Activated CD8-positive, alpha-beta memory T cell treated with anti-CD3 and anti-CD28 coated beads, Interleukin-2, amount 50 U/mL, for 1 hour (primary cell): ENCODE measurements at regions not wholly inside any gene's neighbourhood (a gene's known extent, or its start where the extent isn't known, plus 50 kb on each side); places are given as distances from the start of the nearest gene placed in this dataset.

ENCODE experiments used
- DNase-seq: peaks from one replicate; pipeline ENCODE4 v3.0.0-alpha.2; 2020; ENCODE audit errors: extremely low read depth

DNA sequence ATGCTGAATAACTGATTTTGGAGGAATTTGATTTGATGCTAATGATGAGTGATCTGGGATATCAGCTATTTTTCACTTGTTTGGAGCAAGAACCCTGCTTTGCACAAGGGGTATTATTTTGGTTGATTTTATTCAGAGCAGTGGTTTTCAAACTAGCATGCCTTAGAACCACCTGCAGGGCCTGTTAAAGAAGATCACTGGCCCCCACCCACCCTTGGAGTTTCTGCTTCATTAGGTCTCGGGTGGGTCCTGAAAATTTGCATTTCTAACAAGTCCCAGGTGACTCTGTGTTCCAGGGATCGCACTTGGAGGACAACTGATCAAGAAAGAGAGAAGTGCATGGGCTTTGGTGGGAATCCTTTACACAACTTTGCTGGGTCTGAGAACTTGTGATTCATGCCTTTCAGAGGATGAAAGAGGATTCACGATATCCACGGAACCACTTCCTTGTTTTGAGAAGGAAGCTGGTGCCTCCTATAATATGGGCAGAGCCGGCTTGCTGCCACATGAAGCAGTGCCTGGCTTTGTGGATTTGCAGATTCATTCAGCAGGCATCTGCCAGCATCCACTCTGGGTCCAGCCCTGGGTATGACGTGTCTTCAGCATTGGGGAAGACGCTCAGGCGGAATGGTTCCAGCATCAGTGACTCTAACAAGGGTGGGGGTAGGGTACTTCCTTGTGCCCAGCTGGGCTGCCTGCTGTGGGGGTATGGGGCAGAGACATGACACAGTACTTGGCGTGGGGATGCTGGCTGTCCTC lies 106.6 kb upstream of the PITX1 start:
- no peak for DNase-seq

DNA sequence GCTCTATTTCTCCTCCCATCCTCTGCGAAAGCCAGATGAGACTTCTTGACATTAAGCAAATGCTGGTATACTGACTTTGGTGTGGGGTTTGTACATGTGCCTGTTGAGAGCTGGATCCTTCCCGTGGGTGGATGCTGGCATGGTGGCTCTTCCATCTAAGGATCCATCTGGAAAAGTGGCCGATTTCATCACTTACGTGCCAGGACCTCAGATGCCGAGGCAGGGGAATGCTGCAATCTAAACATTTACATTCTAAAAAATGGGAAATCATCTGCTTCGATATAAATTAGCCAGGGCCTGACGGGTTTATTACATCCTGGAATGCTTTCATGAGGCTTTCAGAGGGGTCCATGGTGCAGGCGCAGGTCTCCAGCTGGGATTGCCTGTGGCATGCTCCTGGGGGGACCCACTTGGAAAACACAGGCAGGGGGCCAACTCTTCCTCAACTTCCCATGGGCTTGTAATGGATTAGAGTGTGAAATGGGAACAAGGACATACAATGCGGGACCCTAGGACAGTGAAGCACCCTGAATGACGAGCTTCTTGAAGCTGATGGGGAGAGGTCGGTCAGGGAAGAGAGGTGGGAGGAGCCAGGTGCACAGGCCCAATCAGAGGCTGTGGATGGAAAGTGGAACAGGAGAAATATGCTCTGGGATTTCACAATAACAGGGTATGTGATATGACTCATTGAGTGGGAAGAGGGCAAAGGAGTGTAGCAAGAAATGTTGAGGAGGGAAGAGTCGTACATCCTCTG lies 105.5 kb upstream of the PITX1 start:
- DNase-seq, result no peak

DNA sequence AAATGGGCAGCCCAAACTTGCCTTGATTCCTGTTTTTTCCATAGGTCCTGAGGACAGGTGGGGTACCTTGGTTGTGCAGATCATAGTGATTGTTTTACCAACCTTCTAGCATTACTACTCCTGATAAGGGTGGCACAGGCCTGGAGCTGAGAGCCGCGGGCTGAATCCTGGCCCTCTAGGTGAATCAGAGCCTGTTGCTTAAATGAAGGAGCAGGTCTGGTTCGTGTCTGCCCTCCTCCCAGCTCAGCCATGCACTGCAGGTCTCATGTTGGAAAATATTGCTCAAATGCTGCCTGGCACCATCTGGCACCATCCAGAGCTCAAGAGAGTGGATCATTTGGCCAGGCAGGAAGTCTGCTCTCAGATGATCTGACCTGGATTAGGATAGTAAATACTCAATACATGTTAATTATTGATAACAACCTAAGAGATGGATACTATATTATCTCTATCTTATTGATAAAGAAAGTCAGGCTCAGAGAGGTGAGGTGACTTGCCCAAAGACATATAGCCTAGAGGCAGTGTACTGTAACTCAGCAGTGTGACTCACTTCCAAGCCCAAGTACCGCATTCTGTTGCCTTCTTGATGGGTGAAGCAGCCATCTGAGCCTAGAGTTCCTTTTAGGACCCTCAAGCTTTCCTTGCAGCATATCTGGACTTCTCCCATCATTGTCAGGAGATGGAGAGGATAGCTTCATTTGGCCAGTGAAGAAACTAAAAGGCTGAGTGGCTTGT lies 104.3 kb upstream of the PITX1 start:
- DNase-seq, result no peak

DNA sequence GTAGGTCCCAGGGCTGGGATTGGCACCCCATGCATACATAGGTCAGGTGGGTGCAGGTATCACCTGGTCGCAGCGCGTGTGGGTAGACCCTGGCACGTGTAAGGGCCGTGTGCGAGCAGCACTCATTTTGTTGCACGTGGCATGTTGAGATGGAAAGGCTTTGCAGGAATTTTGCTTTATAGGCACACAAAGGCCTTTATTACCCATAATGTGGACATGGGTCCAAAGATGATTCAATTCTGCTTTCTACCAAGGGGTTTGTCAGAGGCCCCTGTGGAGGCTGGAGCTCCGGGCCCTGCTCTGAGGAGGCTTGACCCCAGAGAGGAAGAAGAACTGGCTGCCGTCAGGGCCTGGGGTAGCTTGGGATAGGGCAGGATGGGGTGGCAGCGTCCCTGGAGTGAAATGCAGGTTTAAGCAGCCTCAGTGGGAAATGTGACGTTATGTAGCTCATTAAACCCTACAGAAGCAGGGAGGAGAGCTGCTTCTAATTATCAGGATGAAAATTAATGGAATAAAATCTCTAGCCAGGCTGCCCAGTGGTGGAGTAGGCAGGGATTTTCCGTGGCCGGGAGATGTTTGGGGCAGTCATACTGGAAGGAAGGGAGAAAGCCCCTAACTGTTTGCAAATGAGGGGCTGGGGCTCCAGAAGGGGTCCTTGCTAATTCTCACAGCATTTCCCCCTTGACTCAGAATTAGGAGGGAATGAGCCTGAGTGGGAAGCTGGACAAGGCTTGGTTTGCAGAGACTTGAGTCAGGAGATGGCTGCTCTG lies 103.3 kb upstream of the PITX1 start:
- no peak for DNase-seq

DNA sequence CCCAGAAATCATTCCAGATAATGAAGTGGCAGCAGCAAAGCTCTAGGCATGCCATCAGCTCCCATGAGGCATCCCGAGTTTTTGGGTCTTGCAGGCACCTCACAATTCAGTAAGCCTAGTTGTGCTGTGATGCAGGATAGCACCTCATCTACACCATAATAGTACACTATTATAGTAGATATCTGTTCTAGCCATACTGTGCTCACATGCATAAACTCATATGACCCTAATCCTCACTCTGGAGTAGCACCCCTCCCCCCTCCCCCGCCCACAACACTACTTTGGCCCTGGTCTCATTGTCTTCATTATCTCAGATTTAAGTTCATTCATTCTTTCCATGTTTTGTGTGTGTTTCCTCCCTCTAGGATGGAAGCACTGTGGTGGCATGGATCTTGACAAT lies 102.5 kb upstream of the PITX1 start:
- DNase-seq, result no peak

DNA sequence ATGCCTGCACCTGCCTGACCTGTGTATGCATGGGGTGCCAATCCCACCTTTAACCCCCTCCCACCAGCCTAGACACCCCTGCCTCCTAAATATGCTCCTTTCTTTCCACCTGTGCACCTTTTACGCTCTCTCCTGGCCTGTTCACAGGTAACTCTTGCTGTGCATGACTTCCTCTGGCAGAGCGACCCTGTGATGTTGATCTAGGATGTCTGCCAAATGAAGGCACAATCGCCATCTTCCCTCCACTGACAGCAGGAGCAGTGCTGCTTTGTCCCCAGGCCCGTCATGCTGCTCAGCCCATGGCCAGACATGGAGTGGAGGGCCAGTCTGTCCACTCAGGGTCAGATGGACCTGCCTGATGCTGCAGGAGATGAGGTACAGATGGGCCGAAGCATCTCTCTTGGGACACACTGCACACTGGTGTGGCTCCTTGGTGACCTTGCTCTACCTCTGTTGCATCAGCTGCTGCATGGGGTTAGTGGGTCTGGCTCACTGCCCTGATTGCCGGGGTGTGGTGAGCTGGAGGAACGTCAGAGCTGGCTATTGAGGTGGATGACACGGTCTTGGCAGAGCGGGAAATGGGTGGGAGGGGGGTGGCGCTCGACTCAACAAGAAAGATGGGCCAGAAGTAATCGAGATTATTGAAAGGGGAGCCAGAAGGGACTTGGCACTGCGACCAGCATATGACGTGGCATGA lies 101.7 kb upstream of the PITX1 start:
- DNase-seq, result no peak

DNA sequence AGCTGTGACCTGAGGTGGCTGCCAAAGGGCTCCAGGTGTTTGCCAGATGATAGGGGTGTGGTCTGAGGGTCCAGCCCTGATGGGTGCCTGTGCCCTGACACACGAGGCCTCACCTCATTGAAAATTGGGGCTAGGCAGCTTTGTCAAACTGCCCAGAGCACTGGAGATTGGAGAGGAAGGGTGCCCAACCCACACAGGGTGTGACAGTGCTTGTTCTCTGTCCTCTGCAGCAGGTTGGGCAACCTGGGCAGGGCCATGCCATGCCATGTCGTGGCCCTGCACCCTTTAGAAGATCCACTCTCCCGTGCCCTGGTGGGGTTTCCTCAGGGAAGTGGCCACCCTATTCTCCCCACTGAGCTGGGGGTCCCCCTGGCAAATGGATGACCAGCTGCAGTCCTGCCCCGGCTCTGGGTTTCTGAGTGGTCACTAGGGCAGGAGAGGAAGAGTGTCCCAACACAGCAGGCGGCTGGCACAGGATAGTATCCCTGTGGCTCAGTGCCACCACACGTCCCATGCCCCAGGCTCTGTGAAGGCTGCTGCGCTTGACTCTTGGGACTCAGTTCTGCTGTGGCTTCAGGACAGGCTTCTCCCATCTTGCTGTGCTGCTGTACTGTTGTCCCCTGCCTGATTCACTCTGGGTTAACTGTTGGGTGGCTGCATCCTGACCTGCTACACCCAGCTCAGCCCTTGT lies 100.8 kb upstream of the PITX1 start:
- no peak for DNase-seq

DNA sequence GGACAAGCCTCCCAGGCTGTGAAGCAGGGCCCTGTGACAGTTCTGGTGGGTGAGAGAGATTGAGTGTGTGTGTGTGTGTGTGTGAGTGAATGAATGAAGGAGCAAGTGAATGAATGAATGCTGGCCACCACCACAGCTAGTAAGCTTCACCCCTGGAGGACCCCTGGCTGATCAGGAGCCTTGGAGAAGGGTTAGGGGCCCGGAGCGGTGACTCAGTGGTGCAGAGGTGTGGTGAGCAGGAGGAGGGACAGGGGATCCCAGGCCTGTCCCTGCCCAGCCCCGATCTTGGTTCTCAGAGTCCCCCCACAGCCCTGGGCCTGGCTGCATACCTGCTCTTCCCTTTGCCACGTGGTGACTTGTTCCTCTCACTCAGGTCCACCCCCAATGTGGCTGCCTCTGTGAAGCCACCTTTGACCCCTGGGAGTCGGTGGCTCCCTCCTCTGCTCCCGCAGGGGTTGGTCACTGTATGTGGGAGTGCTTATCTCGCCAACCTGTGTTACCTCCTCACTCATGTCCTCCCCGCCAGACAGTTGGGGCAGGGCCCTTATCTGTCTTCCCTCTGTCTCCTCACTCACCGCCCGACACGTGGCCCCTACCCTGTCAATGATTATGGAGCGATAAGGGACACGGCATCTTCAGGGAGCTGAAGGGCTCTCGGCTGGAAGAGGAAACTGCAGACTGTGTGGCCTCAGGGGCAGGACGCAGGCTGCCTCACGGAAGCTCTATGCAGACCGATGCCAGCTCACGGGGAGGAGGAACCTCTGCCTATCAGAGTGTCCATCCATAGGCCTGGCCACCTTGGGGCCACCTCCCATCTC lies 99.9 kb upstream of the PITX1 start:
- DNase-seq, result no peak

DNA sequence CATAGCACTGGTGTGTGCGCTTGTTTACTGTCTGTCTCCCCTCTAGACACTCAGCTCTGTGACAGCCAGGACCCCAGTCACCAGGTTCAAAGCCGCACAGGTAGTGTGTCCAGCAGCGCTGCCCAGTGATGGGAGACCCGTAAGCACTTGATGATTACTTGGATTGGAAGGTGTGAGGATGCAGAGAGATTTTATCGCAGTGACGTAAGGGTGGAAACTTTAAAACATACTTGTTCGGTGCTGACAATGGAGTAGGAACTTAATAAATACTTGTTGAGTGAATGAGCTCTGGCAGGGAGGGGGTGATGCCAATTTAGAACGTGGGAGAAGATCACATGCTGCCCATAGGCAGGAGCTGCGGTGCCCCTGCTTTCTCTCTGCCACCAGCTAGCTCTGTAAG lies 99.2 kb upstream of the PITX1 start:
- DNase-seq, result no peak

DNA sequence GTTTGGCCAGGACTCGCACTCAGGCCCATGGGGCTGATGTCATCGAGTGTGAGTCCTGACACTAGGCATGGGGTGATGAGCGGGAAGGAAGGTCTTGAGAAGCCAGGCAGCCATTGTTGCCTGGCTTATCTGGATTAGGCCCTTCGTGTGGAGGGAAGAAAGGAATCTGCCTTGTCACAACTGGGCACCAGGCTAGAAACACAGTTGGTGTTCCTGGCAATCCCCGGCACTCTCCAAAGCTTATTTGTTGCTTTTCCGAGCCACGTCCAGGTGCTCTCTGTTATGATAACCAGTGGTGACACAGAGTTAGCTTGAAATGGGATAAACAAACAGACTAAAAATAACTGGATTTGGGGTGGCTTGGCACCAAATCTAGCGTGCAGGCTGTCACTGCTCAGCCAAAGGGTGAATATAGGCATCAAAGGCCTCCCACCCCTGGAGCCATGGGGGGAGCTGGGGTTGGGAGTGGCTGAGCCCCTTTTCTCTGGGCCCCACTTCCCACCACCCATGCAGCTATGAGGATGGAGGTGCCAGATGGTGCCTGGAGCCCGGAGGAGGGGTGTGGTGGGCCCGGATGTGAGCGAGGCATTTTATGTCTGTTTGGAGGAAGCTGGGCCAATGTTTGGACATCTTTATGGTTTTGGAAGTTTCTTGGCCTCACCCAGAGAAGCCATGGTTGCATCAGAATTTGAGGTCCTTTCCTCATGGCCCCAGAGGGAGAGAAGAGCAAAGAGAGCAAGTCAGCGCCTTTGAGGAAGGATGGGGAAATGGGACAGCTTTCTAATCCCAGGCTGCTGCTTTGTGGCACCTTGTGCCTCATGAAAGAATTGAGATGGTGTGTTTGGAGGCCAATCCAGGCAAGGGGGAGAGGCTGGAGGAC lies 98.0 kb upstream of the PITX1 start:
- DNase-seq, result no peak

DNA sequence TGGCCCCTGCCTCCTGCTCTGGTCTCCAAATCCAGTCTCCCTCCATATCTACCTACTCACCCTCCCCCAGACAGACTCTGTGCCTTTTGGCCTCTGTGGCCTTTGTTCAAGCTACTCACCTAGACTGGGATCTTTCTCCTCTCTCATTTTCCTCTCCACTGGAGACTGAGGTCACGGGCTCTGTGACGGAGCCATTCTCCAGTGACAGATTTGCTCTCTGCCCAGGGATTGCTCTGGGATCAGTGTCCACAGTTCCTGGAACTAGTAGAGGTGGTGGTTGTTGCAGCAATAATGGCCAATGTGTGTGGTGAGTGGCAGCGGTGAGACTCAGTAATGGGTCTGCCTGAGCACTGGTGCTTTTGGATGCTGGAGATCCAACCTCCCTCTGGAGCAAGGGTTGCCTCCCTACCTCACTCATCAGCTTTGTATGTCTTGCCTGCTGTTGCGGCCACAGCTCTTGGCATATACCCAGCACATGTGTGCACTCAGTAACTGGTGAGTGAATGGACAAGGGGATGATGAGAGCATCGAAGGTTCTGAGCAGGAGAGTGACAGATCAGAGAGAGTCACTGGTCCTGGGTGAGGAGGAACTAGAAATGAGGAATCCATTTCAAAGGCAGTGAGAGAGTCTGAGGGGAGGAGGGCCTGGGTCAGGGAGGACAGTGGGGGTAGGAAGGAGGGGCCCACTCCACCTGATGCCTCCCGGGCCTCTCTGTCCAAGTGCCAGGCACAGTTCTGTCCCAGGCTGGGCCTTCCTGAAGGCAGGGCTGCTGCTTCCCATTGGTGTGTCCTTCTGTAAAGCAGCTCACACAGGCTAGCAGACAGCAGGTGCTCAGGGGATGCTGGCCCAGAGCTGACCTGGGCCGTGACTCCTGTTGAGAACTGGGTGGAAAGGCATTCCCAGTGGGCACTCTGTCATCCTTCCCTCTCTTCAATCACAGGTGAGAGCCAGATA lies 96.5 kb upstream of the PITX1 start:
- no peak for DNase-seq

DNA sequence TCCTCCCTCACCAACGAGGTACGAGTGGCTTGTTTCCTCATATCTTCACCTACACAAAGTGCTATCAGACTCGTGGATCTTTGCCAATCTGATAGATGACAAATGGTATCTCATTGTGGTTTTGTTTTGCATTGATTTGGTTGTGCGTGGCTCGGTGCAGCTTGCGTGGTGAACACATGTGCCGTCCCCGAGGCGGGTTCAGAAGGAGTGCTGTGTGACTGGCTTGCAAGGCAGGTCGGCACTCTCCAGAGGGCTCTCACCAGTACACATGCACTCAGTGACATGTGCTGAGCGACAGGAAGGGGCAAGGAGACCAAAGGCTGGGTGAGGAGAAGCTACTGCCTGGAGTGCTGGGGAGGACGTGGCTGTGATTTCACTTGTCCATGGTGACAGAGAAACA lies 95.3 kb upstream of the PITX1 start:
- no peak for DNase-seq

DNA sequence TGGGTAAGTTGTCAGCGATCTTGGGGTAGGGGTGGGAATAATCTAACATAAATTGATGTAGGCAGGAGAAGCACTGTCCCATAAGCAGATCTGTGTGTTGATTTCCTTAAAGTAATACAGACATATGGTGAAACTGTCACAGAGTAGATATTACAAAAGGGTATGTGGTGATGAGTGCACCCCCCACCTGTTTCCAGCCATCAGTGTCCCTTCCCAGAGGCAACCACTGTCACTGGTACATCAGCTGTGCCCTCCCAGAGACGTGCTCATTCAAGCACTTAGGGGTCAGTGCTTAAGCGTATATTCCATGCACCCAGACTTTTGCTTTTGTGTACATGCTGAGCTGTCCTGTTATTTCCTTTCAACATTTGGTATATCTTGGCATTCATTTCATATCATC lies 94.3 kb upstream of the PITX1 start:
- no peak for DNase-seq

DNA sequence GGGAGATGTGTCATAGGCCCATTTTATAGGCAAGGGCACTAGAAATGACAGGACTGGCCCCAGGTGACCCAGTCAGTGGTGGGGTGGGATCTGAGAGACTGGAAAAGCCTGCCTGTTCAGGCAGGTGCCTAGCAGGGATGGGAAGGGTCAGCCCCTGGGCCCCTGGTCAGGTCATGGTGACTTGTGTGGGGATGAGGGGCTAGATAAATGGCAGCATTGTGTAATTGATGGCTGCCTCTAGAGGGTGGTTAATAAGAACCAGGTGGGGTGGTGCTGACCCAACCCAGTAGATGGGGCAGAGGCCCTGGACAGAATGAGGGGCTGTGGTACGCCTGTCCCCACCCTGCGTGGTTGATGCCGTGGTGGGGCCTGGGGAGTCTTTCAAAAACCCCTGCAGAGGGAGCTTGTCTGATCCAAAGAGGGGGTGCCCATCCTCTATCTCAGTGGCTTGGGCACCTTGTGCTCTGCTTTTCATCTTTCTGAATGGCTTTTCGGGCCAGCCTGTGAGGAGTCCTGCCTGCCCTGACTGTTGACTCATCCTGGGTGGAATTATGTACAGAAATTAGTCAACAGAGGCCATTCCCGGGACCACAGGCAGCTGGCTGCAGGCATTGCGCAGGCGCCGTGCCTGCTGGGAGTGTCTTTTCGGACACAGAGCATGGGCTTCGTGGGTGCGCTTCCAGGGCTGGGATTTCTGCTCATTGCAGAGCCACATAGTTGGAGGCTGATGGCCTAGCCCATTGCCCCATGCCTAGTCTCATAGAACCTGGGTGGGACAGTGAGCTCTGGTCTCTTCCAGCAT lies 93.6 kb upstream of the PITX1 start:
- no peak for DNase-seq

DNA sequence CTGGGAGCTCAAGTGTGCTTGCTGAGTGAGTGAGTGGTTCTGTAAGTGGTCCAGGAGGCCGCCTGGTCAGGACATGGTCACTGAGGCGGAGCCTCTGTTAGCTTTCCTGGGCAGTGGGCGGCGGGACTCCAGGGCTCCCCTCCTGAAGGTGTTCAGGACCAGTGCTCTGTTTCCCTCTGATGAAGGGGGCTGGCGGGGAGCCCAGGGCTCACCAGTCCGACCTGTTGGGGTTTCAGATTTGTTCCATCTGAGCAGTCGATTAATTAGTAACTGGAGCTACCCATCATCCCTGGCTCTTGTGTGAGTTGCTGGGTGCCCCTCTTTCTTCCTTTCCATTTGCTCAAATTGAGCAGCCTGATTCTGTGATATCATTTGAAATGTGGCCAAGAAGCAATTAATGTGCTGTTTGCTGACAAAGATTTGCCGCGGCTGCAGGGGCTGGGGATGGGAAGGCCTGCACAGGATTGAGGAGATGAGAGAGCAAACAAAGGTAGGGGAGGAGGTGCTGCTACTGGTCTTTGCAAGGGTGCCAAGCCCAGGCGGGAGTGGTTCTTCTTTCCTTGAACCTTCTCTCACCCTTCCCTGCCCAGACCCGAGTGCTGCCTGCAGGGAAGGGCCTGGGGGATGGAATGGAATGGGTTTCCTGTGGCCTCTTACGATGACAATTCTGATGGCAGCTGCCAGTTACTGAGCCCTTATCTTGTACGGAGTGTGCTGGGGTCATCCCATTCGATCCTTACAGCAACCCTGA lies 92.8 kb upstream of the PITX1 start:
- no peak for DNase-seq

DNA sequence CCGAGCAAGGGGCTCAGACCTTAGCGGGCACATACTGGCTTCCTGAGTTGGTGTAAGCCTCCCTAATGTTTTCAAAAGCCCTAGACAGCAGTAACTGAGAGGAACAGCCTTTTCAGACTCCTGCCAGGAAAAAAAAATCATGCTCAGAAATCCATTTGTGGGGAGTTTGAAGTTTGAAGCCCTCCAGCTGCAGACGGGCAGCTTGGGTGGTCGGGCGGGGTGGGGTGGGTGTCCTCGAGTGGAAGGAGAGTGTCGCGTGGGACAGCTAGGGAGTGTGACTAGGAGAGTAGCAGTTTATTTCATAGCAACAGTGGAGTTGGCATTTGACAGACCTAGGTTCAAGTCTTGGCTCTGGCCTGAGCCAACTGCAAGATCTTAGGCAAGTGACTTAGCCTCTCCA lies 90.7 kb upstream of the PITX1 start:
- DNase-seq, result no peak
